ENCODE measurements at regions not wholly inside any gene's neighbourhood (a gene's known extent, or its start where the extent isn't known, plus 50 kb on each side); places are given as distances from the start of the nearest gene placed in this dataset.

- ChIA-PET CTCF (no interaction called here), POLR2A (no interaction called here)
- no peaks in the 10 kb centered on the region for H3K9me3 ChIP-seq
- no peaks in the 10 kb centered on the region for H3K4me1 ChIP-seq
- WGBS (ENCODE audit: missing lambda C conversion rate), result 46% methylated on average over 1 of the region's 1 CpG
- no peak for DNase-seq (ENCODE audit: low read depth in 1 of 2, low spot score in 1 of 2)
- H3K4me3 ChIP-seq, result no peak overlapping the region
- H3K27ac ChIP-seq, result no peak overlapping the region
- TF ChIP-seq POLR2A (IDR thresholded peaks at IDR 0.05; ENCODE audit: low read length) (no peak), KDM1A (IDR thresholded peaks at IDR 0.05; ENCODE audit: low read depth) (no peak), BHLHE40 (IDR thresholded peaks at IDR 0.05; ENCODE audit: low read depth, low read length) (no peak), PHF8 (IDR thresholded peaks at IDR 0.05; ENCODE audit: borderline replicate concordance, low read depth) (no peak), ESRRA (IDR thresholded peaks at IDR 0.05; ENCODE audit: borderline replicate concordance, low read length) (no peak), EHF (CRISPR knock-in tag; IDR thresholded peaks at IDR 0.05) (no peak), HOXB13 (CRISPR knock-in tag; IDR thresholded peaks at IDR 0.05; ENCODE audit: low read depth) (no peak), MAFK (IDR thresholded peaks at IDR 0.05; ENCODE audit: partially characterized antibody) (no peak), NFE2L2 (conservative IDR thresholded peaks at IDR 0.05; ENCODE audit: low read length) (no peak), HDAC2 (IDR thresholded peaks at IDR 0.05) (no peak)
- TF ChIP-seq, protein P1, sequence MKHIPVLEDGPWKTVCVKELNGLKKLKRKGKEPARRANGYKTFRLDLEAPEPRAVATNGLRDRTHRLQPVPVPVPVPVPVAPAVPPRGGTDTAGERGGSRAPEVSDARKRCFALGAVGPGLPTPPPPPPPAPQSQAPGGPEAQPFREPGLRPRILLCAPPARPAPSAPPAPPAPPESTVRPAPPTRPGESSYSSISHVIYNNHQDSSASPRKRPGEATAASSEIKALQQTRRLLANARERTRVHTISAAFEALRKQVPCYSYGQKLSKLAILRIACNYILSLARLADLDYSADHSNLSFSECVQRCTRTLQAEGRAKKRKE (CRISPR knock-in tag; IDR thresholded peaks at IDR 0.05; ENCODE audit: low read depth), result no peak
- FAIRE-seq, result no peak
- ATAC-seq, result no peak
- H3K4me2 ChIP-seq, result no peak overlapping the region
These were observed 57.1 kb upstream of the FUT9 start for GRCh38 chr6:95958686-95959085.

- POLR2A ChIA-PET, result no interaction called here
- no peak overlapping the region for H3K27ac ChIP-seq
- no peaks in the 10 kb centered on the region for H3K9me3 ChIP-seq
- ATAC-seq (no peak), FAIRE-seq (no peak), DNase-seq (ENCODE audit: low read depth in 1 of 2, low spot score in 1 of 2) (no peak)
- H3K4me2 ChIP-seq, result no peak overlapping the region
- TF ChIP-seq FOXS1 (CRISPR knock-in tag; IDR thresholded peaks at IDR 0.05), result no peak
- TF ChIP-seq FOSL2 (IDR thresholded peaks at IDR 0.05), result no peak
- no peak for TF ChIP-seq FOSL2 (CRISPR knock-in tag; IDR thresholded peaks at IDR 0.05)
- no peak for TF ChIP-seq MAZ (IDR thresholded peaks at IDR 0.05; ENCODE audit: borderline replicate concordance, low read depth, low read length)
- no peak for TF ChIP-seq BHLHE40 (IDR thresholded peaks at IDR 0.05; ENCODE audit: low read depth, low read length)
- TF ChIP-seq RNF2 (IDR thresholded peaks at IDR 0.05; ENCODE audit: borderline replicate concordance, low read depth), result no peak
- TF ChIP-seq PHF8 (IDR thresholded peaks at IDR 0.05; ENCODE audit: borderline replicate concordance, low read depth), result no peak
- no peak for TF ChIP-seq ESRRA (IDR thresholded peaks at IDR 0.05; ENCODE audit: borderline replicate concordance, low read length)
- no peak for TF ChIP-seq HDAC2 (IDR thresholded peaks at IDR 0.05)
- TF ChIP-seq, protein P1 (CRISPR knock-in tag; IDR thresholded peaks at IDR 0.05; ENCODE audit: low read depth), result no peak
- no peak for TF ChIP-seq CHD4 (IDR thresholded peaks at IDR 0.05; ENCODE audit: borderline replicate concordance)
- no peak for TF ChIP-seq ZC3H11A (IDR thresholded peaks at IDR 0.05)
- TF ChIP-seq HOXB5 (CRISPR knock-in tag; IDR thresholded peaks at IDR 0.05), result no peak
- TF ChIP-seq EP300 (IDR thresholded peaks at IDR 0.05), result no peak
- no peak overlapping the region for H3K4me3 ChIP-seq
- no peaks in the 10 kb centered on the region for H3K4me1 ChIP-seq
- CTCF ChIA-PET, result no interaction called here
These were observed 56.5 kb upstream of the FUT9 start for GRCh38 chr6:95959261-95959660.

Data from A549 (cell line).